CD4-positive, alpha-beta T cell treated with Interleukin-10 for 1 hour (primary cell): ENCODE measurements at regions not wholly inside any gene's neighbourhood (a gene's known extent, or its start where the extent isn't known, plus 50 kb on each side); places are given as distances from the start of the nearest gene placed in this dataset.

Source experiments
- DNase-seq: peaks from one replicate; pipeline ENCODE4 v3.0.0-alpha.2; 2020

DNA sequence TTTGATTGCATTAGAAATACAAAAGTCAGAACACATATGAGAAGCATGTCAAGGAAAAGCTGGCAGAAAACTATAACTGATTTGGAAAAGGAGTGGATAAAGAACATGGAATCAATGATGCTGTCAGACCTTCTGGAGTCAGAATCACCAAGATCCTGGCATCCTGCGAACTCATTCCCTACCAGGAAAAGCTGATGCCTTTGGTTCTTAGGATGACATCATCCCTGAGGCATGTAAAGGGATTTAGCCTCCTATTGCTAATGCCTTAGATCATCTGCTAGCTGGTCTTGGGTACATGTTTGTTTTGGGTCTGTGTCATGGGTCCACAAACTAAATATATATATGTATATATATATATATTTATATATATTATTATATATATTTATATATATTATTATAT, 680.7 kb downstream of the EPHA4 start:
- no peak for DNase-seq

DNA sequence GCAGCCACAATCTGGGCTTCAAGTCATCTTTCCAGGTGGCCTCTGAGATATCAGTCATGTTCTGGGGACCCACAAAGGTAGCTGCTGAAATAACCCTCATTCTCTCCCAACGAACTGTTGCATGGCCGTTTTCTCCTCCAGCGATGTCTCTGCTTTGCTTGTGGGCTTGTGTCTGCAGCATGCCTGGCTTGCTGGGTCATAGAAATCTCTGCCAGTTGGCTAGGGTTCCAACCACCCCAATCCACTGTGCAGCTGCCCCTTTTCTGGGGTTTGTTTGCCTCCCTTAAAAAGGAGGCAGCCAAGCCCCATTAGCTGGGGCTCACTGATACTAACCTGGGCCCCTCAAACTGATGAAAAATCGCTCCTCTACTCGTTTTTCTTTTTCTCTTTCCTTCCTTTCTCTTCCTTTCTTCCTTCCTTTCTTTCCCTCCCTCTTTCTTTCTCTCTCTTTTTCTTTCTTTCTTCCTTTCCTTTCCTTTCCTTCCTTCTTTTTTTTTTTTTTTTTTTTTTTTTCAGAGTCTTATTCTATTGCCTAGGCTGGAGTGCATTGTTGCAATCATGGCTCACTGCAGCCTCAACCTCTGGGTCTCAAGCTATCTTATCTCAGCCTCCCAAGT, 680.0 kb downstream of the EPHA4 start:
- no peak for DNase-seq

DNA sequence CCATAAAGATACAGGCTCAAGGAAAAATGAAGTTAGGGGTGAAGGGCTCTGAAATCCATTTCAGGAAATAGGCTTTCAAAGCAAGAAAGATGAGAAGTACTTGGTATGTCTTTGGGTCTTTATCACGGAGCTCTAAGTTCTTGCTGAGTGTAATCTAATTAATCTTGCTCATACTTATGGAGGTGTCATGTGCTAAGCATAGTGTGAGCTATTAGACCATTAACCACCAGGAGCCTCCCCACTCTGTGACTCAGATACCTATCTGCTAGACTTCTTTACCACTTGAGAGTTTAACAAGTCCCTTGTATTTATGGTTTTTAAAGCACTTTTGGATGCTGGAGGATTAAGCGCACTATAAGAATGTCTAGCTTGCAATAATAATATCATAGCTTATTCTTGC, 678.7 kb downstream of the EPHA4 start:
- DNase-seq, result no peak

DNA sequence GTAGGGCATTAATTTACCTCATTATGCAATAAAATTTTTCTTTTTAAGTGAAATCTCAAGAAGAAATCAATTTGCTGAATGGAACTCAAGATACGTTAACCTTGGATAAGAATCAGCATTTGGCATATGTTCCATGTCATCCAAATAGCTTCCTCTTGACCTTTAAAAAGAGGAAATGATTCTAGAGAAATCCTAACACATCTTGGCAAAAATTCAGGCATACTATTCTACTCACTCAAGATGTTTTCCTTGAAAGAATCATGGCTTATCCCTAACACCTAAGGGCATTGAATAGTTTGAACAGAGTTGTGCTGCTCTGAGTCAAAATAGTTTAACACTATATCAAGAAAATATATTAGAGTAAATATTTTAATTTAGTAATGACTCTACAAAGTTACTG, 678.0 kb downstream of the EPHA4 start:
- no peak for DNase-seq

DNA sequence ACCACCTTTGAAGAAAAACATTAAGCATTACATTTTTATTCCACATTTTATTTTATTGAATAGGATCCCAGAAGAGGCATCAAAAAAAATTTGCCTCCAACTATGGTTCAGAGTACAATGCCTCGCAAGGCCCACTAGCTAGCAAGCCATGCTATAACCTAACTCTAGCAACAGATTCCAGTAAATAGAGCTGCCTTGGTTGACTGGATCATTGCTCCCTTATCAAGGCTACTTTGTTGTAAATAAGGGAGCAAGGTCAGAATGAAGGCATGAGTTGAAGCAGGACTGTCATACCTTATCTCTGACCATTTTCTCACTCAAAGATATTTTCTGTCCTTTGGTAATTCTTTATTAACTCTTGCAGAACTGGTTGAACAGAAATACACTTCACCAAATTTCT, 672.6 kb downstream of the EPHA4 start:
- DNase-seq, result no peak

DNA sequence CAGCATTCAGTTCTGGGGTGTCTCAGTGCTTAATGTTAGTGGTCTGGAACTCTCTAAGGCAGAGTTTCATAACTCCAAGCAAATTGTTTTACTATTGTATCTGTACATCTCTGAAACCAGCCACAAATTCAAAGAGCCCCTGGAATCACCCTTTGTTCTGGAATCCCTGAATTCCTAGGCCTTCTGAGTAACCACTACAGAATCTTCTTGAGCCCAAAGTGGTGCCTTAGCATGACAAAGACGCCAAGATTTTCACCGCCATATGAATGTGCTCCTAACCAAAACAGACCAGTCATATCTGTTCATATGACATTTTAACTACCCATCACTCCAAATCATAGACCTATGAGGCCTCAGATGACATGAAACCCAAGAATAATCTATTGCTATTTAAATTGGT, 668.1 kb downstream of the EPHA4 start:
- no peak for DNase-seq

DNA sequence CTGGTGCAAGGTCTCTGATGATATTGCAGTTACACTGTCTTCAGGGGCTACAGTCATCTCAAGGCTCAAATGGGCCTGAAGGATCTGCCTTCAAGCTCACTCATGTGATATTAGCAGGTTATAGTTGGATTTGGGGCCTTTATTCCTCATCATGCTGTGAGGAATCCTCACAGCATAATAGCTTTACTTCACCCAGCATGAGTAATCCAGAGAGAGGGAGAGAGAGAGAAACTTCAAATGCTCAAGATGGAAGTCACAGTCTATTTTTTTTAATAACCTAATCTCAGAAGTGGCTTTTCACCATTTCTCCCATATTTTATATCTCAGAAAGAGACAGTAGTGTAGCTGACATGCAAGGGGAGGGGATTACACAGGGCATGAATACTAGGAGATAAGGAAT, 658.7 kb downstream of the EPHA4 start:
- DNase-seq, result no peak

DNA sequence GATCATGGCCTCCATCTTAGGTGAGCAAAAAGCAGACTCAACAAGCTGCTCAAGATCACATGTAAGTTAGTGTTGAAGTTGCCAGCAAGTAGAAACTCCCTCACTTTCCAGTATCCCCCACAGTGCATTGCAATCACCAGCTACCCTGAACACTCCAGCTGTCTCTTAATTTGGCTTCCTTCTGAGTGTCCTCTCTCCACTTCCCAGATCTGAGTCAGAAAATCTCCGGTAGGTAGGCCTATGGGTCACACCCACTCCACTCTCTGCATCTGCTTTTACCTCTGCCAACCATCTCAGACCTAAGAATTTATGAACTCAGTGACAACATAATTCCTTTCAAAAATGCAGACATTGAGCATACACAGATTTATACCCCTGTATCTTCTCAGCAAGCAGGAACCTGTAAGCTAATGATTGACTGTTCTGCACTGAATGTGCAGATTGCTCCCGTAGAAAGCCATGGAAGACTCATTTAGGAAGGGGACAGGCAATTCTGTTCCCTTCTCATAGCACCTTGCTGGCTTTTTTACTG, 656.9 kb downstream of the EPHA4 start:
- DNase-seq, result no peak

DNA sequence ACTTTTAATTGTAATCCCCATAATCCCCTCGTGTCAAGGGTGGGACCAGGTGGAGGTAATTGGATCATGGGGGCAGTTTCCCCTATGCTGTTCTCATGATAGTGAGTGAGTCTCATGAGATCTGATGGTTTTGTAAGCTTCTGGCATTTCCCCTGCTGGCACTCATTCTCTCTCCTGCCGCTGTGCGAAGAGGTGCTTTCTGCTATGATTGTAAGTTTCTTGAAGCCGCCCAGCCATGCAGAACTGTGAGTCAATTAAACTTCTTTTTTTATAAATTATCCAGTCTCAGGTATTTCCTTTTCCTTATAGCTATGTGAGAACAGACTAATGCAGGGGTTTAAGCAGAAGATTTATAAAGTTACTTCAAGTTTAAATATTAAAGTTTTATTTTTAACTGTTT, 655.2 kb downstream of the EPHA4 start:
- DNase-seq, result no peak

DNA sequence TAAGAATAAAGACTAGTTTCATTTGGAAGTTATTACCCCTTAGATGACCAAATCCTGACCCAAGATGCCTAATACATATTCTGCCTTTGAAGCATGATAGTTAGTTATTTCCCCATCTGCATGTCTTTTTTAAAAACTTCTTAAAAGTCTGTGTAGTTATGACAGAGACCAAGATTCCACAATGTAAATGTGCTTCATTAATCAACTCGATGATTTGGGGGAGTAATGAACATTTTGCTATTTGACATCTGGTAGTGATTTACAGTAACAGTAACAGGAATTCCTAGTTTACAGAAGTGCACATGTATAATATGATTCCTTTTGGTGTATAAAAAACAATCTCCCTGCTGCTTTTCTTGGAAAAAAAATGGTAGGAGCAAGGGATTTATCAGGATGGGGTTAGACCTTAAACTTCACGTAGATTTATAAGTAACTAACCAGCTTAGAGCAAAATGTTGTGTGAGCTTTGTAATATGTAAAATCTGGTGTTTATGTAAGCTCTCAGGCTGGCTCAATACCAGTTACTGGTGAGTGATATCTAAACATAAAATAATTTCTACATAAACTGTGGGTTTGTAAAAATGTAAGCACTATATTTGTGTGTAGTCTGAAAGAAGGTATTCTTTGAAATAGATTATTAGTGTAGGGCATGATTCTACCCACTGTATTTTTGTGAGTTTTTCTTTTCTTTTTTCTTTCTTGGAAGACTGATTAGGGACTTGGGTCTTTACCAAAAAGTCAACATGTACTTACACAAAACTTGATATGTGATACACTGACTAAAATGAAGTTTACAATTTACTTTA, 641.6 kb downstream of the EPHA4 start:
- DNase-seq, result no peak

DNA sequence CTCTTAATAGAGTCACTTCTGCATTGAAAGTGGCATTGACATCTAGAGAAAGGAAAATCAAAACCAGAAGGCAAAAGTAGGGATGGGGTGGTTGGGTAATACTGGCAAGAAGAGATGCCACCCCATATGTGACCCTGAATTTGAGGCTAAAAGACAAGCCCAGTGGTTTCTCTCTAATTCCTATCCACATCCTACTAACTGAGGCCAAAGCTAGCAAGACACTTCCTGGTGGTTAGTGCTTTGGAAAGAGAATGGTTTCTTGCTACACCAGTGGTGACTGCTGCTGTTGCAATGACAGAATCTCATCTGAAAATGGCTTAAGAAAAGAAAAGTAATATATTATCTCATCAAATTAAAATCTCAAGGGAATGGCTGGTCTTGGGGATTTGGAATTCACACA, 640.6 kb downstream of the EPHA4 start:
- no peak for DNase-seq

DNA sequence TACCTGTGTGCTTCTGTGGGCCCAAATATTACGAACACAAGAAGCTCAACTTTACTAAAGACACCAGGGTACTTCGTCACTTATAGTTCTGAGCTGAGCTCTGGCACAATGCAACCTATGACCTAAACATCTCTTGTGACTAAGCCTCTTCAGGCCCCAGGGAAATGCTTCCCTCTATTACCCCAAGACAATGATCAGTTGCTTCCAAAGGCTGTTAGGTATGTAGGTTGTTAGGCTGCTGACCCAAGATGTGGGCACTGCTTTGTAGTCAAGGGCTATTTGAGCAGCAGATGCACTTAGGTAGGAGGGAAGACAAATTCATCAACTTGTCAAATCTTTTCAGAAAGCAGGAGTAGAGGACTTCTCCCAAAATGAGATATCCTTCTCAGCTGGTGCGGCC, 640.1 kb downstream of the EPHA4 start:
- no peak for DNase-seq

DNA sequence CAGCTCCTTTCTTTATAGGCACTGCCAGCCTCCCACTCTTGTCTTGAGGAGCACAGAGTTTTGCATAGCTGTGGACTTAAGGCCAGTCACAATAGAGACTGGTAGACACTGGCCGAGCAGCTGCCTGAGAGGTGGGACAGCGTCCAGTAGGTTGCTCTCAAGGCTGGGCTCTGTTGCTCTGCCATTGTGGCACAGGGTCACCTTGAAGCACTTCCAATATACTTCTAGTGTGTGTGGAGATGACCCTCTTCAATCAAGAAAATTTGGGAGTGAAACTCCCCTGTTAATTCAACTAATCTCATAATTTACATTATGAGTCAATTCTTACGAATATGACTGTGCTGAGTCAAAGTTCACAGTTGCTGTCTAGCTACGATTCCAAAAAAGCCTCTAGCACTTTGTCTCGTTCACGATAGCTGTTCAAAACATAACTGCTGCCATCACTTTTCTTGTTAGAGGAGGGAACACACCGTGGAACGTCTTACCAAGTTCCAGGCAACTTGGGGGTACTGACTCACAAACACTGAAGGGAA, 636.2 kb downstream of the EPHA4 start:
- no peak for DNase-seq

DNA sequence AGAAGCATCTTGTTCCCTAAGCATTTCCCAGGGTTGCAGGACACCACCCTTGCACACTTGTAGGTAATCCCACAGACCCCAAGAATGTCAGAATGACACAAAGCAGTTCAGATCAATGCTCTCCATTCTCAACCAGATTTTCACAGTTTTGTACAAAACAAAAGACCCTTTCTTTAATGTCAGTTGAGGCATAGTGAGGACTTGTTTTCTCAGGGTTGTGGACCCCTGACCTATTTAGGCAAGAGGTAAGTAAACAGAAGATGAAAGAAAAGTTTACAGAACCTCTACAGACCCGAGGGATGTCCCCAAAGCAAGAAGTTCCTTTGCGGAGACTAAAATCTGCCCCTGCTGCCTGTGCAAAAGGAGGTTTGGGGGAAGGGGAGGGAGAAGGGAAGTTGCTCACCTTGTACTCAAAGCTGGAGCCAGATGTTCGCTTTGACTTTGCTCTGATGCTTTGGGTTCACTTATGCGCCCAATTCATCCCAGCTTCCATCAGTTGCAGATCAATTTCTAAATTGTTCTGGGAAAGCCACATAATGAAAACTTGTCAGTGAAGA, 635.4 kb downstream of the EPHA4 start:
- no peak for DNase-seq

DNA sequence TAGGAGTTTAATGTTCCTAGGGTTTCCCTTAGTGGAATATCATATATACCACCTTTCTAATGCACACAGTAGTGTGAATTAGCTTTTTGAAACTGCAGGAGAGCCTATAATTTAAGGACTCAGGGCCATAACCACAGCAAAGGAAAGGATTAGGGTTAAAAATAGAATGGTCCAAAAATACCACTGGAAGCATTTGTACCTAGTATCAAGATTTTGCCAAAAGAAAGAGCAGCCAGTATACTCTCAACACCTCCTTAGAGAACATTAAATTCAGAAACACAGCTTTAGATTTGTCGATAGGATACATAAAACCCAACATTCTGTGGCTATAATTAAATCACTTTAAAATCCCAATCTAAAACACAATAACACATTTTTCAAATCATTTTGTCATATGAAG, 634.9 kb downstream of the EPHA4 start:
- no peak for DNase-seq

DNA sequence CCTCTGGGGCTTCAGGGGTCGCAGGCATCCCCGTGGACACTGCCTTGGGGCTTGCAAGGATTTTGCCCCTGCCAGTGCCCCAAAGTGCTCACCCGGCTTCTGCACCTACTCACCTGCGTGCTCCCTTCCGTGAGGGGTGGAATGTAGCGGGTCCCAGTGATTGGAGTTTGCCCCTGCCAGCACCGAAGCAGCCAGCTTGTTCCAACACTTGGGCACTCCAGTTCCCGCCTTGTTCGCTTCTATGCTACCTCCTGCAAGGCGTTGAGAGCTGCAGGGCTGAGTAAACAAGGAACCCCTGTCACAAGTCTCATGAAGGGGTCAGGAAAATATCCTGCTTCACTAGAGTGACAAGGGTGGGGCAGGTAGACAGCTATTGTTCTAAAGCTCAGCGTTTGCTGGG, 631.5 kb downstream of the EPHA4 start:
- DNase-seq, result no peak

DNA sequence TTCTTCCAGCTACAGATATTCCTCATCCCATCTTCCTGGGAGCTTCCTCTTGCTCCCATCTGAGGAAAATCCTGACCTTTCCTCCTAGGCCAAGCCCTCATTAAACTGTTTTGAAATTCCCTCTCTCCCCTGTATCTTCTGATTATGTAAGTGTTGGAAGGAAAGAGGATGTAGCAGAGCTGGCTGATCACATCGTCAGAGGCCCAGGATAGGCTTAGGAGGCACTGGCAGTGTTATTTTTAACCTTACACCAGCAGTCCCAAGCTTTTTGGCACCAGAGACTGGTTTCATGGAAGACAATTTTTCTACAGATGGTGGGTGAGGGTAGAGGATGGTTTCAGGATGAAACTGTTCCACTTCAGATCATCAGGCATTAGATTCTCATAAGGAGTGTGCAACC, 630.4 kb downstream of the EPHA4 start:
- DNase-seq, result no peak

DNA sequence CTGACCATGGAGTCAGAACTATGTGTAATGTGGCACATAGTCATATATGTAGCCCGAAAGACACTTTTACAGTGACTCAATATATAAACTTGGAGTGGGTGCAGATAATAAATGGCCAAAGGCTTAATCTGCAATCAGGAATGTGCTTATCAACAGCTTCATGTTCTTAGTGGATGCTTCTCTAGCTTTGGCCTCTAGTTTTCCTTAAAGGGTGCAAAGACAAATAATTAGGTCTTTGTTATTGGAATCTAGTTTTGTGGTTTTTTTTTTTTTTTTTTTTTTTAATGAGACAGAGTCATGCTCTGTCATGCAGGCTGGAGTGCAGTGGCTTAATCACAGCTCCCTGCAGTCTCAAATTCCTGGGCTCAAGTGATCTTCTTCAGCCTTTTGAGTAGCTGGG, 625.6 kb downstream of the EPHA4 start:
- no peak for DNase-seq

DNA sequence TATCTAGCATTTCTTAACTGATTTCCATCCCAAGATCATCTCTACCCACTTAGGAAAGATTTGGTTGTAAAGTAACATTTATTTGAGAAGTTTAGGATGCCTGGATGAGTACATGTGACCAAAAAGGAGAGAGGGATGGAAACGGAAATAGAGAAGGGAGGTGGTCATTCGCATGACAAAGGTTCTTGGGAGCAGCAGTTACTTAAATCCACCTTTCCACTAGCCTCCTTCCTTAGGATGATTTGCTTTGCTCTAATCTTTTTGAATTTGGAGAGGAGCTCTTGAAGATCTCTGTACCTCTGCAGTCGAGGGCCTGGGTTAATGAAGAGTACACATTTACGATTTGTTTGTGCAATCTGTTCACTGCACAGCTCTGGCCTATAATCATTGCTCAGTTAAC, 623.5 kb downstream of the EPHA4 start:
- no peak for DNase-seq

DNA sequence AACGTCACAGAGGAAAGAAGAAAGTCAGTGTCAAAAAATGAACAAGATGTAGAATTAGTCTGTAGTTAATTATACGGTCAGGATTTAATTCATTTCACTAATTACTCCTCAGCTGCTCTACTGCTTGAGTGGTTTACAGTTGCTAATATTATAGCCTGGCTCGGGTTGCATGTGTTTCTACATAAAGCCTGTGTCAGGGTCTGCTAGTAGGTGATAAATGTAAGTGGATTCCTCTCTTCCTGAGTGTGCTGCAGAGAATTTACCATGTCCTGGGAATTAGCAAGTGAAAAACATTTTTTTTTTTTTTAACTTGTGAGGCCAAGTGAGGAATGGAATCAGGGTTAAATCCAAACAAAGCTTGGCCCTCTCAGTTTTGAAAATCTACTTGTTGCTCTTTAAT, 622.6 kb downstream of the EPHA4 start:
- DNase-seq, result no peak

DNA sequence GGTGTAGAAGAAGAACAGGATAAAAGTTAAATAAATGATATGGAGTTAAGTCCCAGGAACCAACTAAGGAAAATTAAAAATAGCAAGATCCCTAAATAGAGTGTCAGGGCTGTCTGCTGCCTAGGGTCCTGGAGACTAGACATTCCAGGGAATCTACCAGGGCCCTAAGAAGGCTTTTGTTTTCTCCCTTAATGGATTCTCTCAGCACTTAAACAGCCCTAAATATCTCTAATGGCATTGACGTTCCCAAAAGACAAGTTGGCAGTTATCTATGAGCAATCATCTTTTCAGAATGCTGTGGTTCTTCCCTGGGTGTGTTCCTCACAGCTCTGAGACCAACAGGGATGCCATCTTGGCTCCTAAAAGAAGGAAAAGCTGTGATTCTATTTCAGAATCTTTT, 616.3 kb downstream of the EPHA4 start:
- no peak for DNase-seq

DNA sequence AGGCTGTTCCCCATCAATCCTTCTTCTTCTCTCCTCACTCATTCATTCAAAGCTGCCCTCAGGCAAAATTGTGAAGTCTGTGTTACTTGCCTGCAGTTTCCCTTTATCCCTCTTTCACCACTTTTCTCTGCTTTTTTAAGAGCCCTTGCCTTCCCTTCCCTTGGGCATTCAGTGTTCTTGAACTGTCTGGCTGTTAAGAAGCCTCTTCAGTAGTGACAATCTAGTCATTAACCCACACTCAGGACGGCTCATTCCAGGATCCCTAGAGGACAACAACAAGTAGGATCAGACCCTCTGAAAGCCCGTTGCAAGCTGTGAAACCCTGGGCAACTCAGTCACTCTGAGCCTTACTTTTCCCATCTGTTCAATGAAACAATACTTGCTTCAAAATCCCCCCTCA, 615.7 kb downstream of the EPHA4 start:
- DNase-seq, result no peak

DNA sequence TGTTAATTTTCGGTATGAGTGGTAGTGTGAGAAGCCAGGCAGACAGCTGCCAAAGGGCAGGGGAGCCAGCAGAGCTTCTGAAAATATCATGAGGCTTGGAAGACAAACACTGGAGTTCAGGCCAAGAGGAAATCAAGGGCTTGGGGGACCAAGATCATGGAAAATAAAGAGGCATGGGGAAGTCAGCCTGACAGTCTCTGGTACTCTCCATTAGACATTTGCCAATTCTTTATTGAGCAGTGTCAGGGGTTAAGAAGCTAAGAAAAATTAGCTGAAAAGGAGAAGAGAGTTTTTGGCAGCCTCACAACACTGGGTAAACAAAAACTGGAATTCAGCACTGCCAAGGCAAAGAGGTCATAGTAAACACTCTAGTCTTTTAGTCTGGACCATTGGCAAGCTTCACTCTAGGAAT, 612.7 kb downstream of the EPHA4 start:
- no peak for DNase-seq
